A549 (cell line): ENCODE measurements at regions not wholly inside any gene's neighbourhood (a gene's known extent, or its start where the extent isn't known, plus 50 kb on each side); places are given as distances from the start of the nearest gene placed in this dataset.

Experiments
- ATAC-seq, 2 experiments: fragments of 200-7000 bp in 1 of 2; fragments of >200 bp in 1 of 2; cut with Nextera tagmentation in 1 of 2; cut with Tn5 transposase in 1 of 2; 3 replicates each; pipeline versions ENCODE4 v1.8.0 to v1.9.1; 2018 to 2020; ENCODE audit warnings: mild to moderate bottlenecking in 1 of 2, moderate library complexity in 1 of 2
- CTCF ChIA-PET: fragments of 300-600 bp; sonication (Branson Sonifier 250); formaldehyde crosslinking; extraction: SDS; loops from one replicate; lab custom pipeline; 2021; ENCODE audit warnings: antibody characterized with exemption, inconsistent platforms; lab: Yijun Ruan, JAX
- POLR2A ChIA-PET: fragments of 350-600 bp; formaldehyde crosslinking; extraction: SDS; loops from one replicate; lab custom pipeline; 2021; ENCODE audit warnings: antibody characterized with exemption, inconsistent platforms; lab: Yijun Ruan, JAX
- DNase-seq, 2 experiments: peaks; one replicate each; pipeline versions ENCODE4 v3.0.0 to v3.0.0-alpha.2; 2011 to 2016; ENCODE audit warnings: low read depth in 1 of 2, low spot score in 1 of 2
- FAIRE-seq: peaks from 2 replicates; lab custom pipeline; 2011; peaks lifted over from hg19 to GRCh38; lab: Jason Lieb, UNC
- H3K27ac ChIP-seq, 2 experiments: fragments of >200 bp; sonication (Bioruptor Twin); formaldehyde crosslinking; 3 replicates each; pipeline ENCODE4 v1.5.1; 2016 to 2017
- H3K4me1 ChIP-seq: fragments of >200 bp; sonication (Bioruptor Twin); formaldehyde crosslinking; 3 replicates; pipeline ENCODE4 v1.6.1; 2016
- H3K4me2 ChIP-seq: fragments of >200 bp; sonication (Bioruptor Twin); formaldehyde crosslinking; 3 replicates; pipeline ENCODE4 v1.6.1; 2016
- H3K4me3 ChIP-seq: fragments of >200 bp; sonication (Bioruptor Twin); formaldehyde crosslinking; 3 replicates; pipeline ENCODE4 v1.5.1; 2016
- H3K9me3 ChIP-seq: fragments of >200 bp; sonication (Bioruptor Twin); formaldehyde crosslinking; 3 replicates; pipeline ENCODE4 v1.6.1; 2016
- CBX8 ChIP-seq: fragments of 200-600 bp; sonication (generic); IDR thresholded peaks from 2 replicates; pipeline ENCODE4 v1.6.1; 2016
- EHMT2 ChIP-seq: fragments of 200-600 bp; sonication (generic); IDR thresholded peaks from 2 replicates; pipeline ENCODE4 v1.6.1; 2016; ENCODE audit warnings: antibody characterized with exemption, low read depth, mild to moderate bottlenecking, moderate library complexity
- FOSB ChIP-seq: fragments of 250-450 bp; sonication (Bioruptor Pico); IDR thresholded peaks from 2 replicates; pipeline ENCODE4 v1.5.0; 2020; ENCODE audit warnings: mild to moderate bottlenecking, moderate library complexity
- FOXS1 ChIP-seq: fragments of 250-450 bp; sonication (Bioruptor Pico); IDR thresholded peaks from 2 replicates; pipeline ENCODE4 v1.5.0; 2020; ENCODE audit warnings: mild to moderate bottlenecking, moderate library complexity
- HMGXB4 ChIP-seq: fragments of 250-450 bp; sonication (Bioruptor Pico); IDR thresholded peaks from 2 replicates; pipeline ENCODE4 v1.5.0; 2021; ENCODE audit warnings: mild to moderate bottlenecking, moderate library complexity, borderline replicate concordance
- HOXB13 ChIP-seq: fragments of 250-450 bp; sonication (Bioruptor Pico); IDR thresholded peaks from 2 replicates; pipeline ENCODE4 v1.5.0; 2020; ENCODE audit warnings: low read depth, mild to moderate bottlenecking, moderate library complexity
- HOXB5 ChIP-seq: fragments of 250-450 bp; sonication (Bioruptor Pico); IDR thresholded peaks from 2 replicates; pipeline ENCODE4 v1.5.0; 2020; ENCODE audit warnings: mild to moderate bottlenecking, moderate library complexity
- JUNB ChIP-seq: fragments of >200 bp; sonication (Bioruptor Twin); formaldehyde crosslinking; IDR thresholded peaks from 2 replicates; pipeline ENCODE4 v1.6.1; 2016
- KDM1A ChIP-seq: fragments of 200-600 bp; sonication (generic); IDR thresholded peaks from 2 replicates; pipeline ENCODE4 v1.6.1; 2016; ENCODE audit warnings: low read depth, mild to moderate bottlenecking
- KDM5A ChIP-seq: fragments of 200-600 bp; sonication (generic); IDR thresholded peaks from 2 replicates; pipeline ENCODE4 v1.6.1; 2016; ENCODE audit warnings: antibody characterized with exemption, mild to moderate bottlenecking
- MAFK ChIP-seq: fragments of 450-650 bp; IDR thresholded peaks from 2 replicates; pipeline ENCODE4 v1.6.1; 2014; ENCODE audit not compliant: partially characterized antibody
- NPAS2 ChIP-seq: fragments of 250-450 bp; sonication (Bioruptor Pico); IDR thresholded peaks from 2 replicates; pipeline ENCODE4 v1.8.0; 2022; ENCODE audit warnings: mild to moderate bottlenecking, moderate library complexity, borderline replicate concordance
- PHF8 ChIP-seq: fragments of 200-600 bp; sonication (generic); IDR thresholded peaks from 2 replicates; pipeline ENCODE4 v1.6.1; 2016; ENCODE audit warnings: low read depth, mild to moderate bottlenecking, antibody characterized with exemption, moderate library complexity, borderline replicate concordance
- POLR2A ChIP-seq: IDR thresholded peaks from 2 replicates; pipeline ENCODE4 v1.6.1; 2012; ENCODE audit warnings: mild to moderate bottlenecking, low read length
- RCOR1 ChIP-seq: fragments of 150-350 bp; IDR thresholded peaks from 2 replicates; pipeline ENCODE4 v1.6.1; 2014; ENCODE audit warnings: antibody characterized with exemption, low read length, low read depth
- RFX5 ChIP-seq: fragments of 450-650 bp; IDR thresholded peaks from 2 replicates; pipeline ENCODE4 v1.7.1; 2014; ENCODE audit warnings: antibody characterized with exemption, mild to moderate bottlenecking, moderate library complexity
- SREBF2 ChIP-seq: fragments of 450-650 bp; IDR thresholded peaks from 2 replicates; pipeline ENCODE4 v1.6.1; 2014; ENCODE audit warnings: mild to moderate bottlenecking, moderate library complexity
- TFCP2L1 ChIP-seq: fragments of 250-450 bp; sonication (Bioruptor Pico); IDR thresholded peaks from 2 replicates; pipeline ENCODE4 v1.5.0; 2021; ENCODE audit warnings: mild to moderate bottlenecking
- TP53 ChIP-seq: fragments of 250-450 bp; sonication (Bioruptor Pico); IDR thresholded peaks from 2 replicates; pipeline ENCODE4 v1.5.0; 2021; ENCODE audit warnings: mild to moderate bottlenecking, moderate library complexity
- ZC3H11A ChIP-seq: fragments of 450-650 bp; IDR thresholded peaks from 2 replicates; pipeline ENCODE4 v1.6.1; 2014; ENCODE audit warnings: antibody characterized with exemption, mild to moderate bottlenecking
- ZFP36 ChIP-seq: fragments of 450-650 bp; IDR thresholded peaks from 2 replicates; pipeline ENCODE4 v1.6.1; 2014; ENCODE audit warnings: borderline replicate concordance; ENCODE audit not compliant: partially characterized antibody
- ZNF302 ChIP-seq: fragments of 250-450 bp; sonication (Bioruptor Pico); IDR thresholded peaks from 2 replicates; pipeline ENCODE4 v1.9.0; 2021; ENCODE audit warnings: inconsistent platforms, mild to moderate bottlenecking, moderate library complexity
- WGBS: methylation state at CpG from one replicate; pipeline ENCODE4 v1.1.6; 2017; ENCODE audit errors: missing lambda C conversion rate; 5-methylcytosine and 5-hydroxymethylcytosine counted together
- TF ChIP-seq, protein P1 (sequence below): IDR thresholded peaks from 2 replicates; pipeline ENCODE4 v1.6.1; 2012
- TF ChIP-seq, protein P2 (sequence below): fragments of >200 bp; sonication (Bioruptor Twin); formaldehyde crosslinking; IDR thresholded peaks from 3 replicates; pipeline ENCODE4 v1.6.1; 2016

- DNase-seq (no peak), FAIRE-seq (no peak), ATAC-seq (no peak)
- no peak overlapping the region for H3K27ac ChIP-seq
- CTCF ChIA-PET = no interaction called here
- 17% methylated on average over 3 of the region's 3 CpGs for WGBS
- no peaks in the 10 kb centered on the region for H3K4me1 ChIP-seq
- peaks cover 4% of the 10 kb centered on the region; the same call in 1 of the 3 replicates for H3K9me3 ChIP-seq
- POLR2A ChIA-PET = no interaction called here
- H3K4me3 ChIP-seq = no peak overlapping the region
- TF ChIP-seq RFX5 (no peak), FOSB (CRISPR knock-in tag) (no peak), POLR2A (no peak), EHMT2 (no peak), FOXS1 (no peak), KDM1A (no peak)
- TF ChIP-seq, protein P1, sequence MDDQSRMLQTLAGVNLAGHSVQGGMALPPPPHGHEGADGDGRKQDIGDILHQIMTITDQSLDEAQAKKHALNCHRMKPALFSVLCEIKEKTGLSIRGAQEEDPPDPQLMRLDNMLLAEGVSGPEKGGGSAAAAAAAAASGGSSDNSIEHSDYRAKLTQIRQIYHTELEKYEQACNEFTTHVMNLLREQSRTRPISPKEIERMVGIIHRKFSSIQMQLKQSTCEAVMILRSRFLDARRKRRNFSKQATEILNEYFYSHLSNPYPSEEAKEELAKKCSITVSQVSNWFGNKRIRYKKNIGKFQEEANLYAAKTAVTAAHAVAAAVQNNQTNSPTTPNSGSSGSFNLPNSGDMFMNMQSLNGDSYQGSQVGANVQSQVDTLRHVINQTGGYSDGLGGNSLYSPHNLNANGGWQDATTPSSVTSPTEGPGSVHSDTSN = no peak
- TF ChIP-seq, all 56 proteins: peak for 0
- H3K4me2 ChIP-seq = no peak overlapping the region
Measured at GRCh38 chr2:76447294-76447693, 736.6 kb upstream of the GCFC2 start.

- no peak for TF ChIP-seq RCOR1
- TF ChIP-seq HOXB5 = no peak
- TF ChIP-seq RFX5 = no peak
- TF ChIP-seq MAFK = no peak
- no peak for TF ChIP-seq ZFP36
- no peak for TF ChIP-seq KDM5A
- no peak overlapping the region for H3K4me2 ChIP-seq
- H3K4me1 ChIP-seq = no peaks in the 10 kb centered on the region
- DNase-seq (no peak), FAIRE-seq (no peak), ATAC-seq (no peak)
- CTCF ChIA-PET = no interaction called here
- H3K4me3 ChIP-seq = no peak overlapping the region
- peaks cover 4% of the 10 kb centered on the region; the same call in 1 of the 3 replicates for H3K9me3 ChIP-seq
- H3K27ac ChIP-seq = no peak overlapping the region
- POLR2A ChIA-PET = no interaction called here
Measured at GRCh38 chr2:76446872-76447271, 736.2 kb upstream of the GCFC2 start.

DNA sequence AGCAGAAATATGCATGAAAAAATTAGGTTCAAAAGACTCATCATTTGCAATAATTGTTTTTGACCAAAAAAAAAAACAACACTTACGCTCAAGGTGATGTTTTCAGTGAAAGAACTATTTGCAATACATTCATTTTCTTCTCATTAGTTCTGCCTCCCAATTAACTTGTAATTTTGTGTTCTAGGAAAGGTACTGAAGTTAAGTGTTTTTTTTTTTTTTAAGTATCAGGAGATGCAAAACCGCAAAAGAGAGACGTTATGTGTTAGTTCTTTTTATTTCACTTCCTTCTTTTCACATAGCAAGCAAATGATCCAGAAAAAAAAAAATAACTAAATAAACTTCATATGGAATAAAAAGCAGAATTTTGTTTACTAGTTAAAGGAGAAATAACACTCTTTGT is 735.2 kb upstream of the GCFC2 start:
- H3K27ac ChIP-seq = no peak overlapping the region
- H3K4me3 ChIP-seq = no peak overlapping the region
- ATAC-seq = no peak
- no peak for DNase-seq
- 68% methylated on average over 3 of the region's 3 CpGs for WGBS
- H3K9me3 ChIP-seq = peaks cover 4% of the 10 kb centered on the region; the same call in 1 of the 3 replicates
- ChIA-PET POLR2A (no interaction called here), CTCF (no interaction called here)
- no peak overlapping the region for H3K4me2 ChIP-seq
- TF ChIP-seq, protein P1 = no peak
- TF ChIP-seq KDM1A = no peak
- no peak for TF ChIP-seq CBX8
- TF ChIP-seq, protein P2, sequence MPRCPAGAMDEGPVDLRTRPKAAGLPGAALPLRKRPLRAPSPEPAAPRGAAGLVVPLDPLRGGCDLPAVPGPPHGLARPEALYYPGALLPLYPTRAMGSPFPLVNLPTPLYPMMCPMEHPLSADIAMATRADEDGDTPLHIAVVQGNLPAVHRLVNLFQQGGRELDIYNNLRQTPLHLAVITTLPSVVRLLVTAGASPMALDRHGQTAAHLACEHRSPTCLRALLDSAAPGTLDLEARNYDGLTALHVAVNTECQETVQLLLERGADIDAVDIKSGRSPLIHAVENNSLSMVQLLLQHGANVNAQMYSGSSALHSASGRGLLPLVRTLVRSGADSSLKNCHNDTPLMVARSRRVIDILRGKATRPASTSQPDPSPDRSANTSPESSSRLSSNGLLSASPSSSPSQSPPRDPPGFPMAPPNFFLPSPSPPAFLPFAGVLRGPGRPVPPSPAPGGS = no peak
- no peak for TF ChIP-seq ZC3H11A
- TF ChIP-seq NPAS2 (CRISPR knock-in tag) = no peak
- no peak for TF ChIP-seq TP53 (CRISPR knock-in tag)
- no peak for TF ChIP-seq FOXS1
- no peak for TF ChIP-seq HOXB13
- TF ChIP-seq EHMT2 = no peak
- TF ChIP-seq TFCP2L1 (CRISPR knock-in tag) = no peak
- no peak for TF ChIP-seq SREBF2
- no peak for TF ChIP-seq POLR2A
- TF ChIP-seq HMGXB4 (CRISPR knock-in tag) = no peak
- no peak for TF ChIP-seq RCOR1
- TF ChIP-seq JUNB = no peak
- no peak for TF ChIP-seq PHF8
- TF ChIP-seq KDM5A = no peak
- no peak for TF ChIP-seq ZNF302 (CRISPR knock-in tag)
- H3K4me1 ChIP-seq = no peaks in the 10 kb centered on the region
- no peak for FAIRE-seq
